ENCODE measurements at regions not wholly inside any gene's neighbourhood (a gene's known extent, or its start where the extent isn't known, plus 50 kb on each side); places are given as distances from the start of the nearest gene placed in this dataset.

GRCh38 chr20:12847872-12848271 is 160.9 kb upstream of the SPTLC3 start:
- TF ChIP-seq ZNF776 (tag by site-specific recombination; IDR thresholded peaks at IDR 0.05; ENCODE audit: borderline replicate concordance) = no peak
- TF ChIP-seq ZNF664 (tag by site-specific recombination; IDR thresholded peaks at IDR 0.05) = no peak
- no peak for TF ChIP-seq ZNF114 (tag by site-specific recombination; IDR thresholded peaks at IDR 0.05)
- TF ChIP-seq CTCF (tag by site-specific recombination; IDR thresholded peaks at IDR 0.05) = no peak
- TF ChIP-seq ZNF670 (tag by site-specific recombination; IDR thresholded peaks at IDR 0.05; ENCODE audit: low read depth) = no peak
